Stimulated activated CD4-positive, alpha-beta T cell treated with anti-CD3 and anti-CD28 coated beads, Interleukin-1b, Interleukin-23, amount 100 ng/mL, for 24 hours (primary cell): ENCODE measurements at regions not wholly inside any gene's neighbourhood (a gene's known extent, or its start where the extent isn't known, plus 50 kb on each side); places are given as distances from the start of the nearest gene placed in this dataset.
"Not testable (repeated sequence)": the region's sequence is repeated elsewhere in the genome, so short reads cannot be mapped to it uniquely, and the experiment has no call there.

ENCODE experiments used
- DNase-seq, 4 experiments: peaks; one replicate each; pipeline ENCODE4 v3.0.0-alpha.2; 2020; ENCODE audit warnings: low read depth in 4 of 4, low spot score in 1 of 4

DNA sequence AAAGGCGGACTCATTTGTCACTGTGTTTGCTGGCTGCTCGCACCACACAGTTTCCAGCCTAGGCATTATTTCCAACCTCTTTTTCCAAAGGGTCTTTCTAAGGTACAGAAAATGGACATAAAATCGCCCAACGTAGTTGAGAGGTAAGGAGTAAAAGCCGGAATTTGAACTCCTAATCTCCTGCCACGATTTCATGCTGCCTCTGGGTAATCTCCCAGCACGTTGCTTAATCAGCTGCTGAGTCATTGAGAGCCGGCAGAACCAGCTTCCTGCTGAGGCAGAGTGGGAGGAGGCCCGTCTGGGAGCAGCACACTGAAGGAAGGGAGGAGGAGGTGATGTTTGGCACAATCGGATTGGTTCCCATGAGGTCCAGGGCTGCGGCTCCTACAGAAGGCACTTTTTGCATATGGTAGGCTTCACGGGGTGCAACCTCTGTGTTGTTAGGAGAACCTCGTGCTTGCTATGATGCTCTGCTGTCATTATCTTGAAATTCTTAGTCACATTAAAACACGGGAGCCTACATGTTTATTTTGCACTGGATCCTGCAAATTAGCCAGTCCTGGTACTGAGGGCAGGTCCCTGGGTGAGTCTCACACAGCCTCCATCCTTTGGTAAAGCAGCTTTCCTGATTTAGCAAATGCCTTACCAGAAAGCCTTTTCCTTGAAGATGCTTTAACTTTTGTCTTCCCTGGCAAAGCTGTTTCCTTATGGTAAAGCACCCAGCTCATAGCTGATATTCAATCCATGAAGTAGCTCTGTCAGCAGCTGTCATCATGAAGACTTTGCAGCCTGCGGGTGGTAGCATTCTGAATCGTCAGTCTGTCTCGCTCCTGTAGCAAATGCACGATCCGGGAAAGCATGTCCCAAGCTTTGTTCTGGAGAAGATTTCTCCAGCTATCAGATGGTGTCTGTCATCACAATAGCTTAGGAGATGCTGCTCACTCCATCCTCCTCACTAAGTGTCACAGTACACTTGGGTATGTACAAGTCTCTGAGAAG is 191.6 kb upstream of the MSX2 start:
- DNase-seq: no peak

DNA sequence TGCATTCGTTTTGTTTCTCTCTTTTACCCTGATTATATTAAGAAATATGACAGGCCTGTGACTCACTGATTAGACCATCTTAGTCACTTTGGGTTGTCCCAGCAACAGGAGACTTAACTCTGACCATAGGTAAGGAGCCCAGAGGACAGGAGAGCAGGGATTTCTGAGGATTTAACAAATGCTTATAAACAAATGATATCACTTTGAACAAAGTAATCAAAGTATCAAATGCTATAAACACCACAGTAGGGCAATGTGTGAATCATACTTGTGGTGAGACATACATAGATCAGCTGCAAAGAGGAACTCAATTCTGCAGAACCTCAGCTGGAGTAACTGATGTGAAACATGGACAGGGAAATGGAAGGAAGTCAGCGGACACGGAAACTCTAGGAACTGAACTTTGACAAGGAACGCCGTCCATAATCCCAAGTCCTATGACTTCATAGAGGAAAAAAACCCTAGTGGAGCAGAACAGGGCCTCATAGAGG is 190.6 kb upstream of the MSX2 start:
- no peak for DNase-seq

DNA sequence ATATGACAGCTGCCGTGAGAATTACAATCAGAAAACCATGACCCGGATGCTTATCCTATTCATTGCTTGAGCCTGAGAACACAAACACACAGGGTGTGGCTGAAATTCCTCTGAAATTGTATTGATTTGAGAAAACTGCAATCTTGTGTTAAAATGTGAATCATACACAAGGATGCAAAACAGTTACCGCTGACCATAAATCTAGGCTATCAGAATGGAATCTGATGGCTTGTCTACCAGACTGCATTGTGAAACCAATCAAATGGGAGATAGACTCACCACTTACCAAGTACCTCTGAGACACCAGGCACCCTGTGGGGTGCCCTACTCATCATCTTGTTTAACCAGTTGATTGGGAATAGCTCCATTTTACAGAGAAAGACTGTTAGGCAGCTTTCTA is 188.7 kb upstream of the MSX2 start:
- DNase-seq: no peak

DNA sequence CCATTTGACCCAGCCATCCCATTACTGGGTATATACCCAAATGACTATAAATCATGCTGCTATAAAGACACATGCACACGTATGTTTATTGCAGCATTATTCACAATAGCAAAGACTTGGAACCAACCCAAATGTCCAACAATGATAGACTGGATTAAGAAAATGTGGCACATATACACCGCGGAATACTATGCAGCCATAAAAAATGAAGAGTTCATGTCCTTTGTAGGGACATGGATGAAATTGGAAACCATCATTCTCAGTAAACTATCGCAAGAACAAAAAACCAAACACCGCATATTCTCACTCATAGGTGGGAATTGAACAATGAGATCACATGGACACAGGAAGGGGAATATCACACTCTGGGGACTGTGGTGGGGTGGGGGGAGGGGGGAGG is 184.6 kb upstream of the MSX2 start:
- DNase-seq: not testable (repeated sequence)

DNA sequence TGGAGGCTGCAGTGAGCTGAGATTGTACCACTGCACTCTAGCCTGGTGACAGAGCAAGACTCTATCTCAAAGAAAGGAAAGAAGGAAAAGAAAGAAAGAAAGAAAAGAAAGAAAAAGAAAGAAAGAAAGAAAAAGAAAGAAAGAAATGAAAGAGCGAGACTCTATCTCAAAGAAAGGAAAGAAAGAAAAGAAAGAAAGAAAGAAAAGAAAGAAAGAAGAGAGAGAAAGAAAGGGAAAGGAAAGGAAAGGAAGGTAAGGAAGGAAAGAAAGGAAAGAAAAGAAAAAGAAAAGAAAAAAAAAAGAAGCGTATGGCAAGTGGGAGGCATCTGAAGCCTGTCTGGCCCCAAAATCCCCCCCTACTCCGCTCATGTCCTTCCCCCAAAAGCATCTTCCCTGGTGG is 182.3 kb upstream of the MSX2 start:
- no peak for DNase-seq

DNA sequence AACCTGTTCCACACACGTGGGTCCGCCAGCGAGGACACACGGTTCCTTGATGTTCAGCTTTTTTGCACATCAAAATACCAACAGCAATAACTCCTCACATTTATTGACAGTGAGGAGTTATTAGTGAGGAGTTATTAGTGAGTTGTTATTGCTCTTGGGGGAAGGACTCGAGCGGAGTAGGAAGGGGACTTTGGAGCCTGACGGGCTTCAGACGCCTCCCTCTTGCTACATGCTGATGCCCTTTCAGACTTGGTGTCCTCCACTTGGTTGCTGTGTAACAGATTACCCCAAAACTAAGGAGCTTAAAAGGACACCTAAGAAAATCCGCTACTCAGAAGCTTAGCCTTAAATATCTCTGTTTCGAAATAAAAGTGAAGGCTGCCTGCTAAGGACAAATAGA is 181.9 kb upstream of the MSX2 start:
- no peak for DNase-seq

DNA sequence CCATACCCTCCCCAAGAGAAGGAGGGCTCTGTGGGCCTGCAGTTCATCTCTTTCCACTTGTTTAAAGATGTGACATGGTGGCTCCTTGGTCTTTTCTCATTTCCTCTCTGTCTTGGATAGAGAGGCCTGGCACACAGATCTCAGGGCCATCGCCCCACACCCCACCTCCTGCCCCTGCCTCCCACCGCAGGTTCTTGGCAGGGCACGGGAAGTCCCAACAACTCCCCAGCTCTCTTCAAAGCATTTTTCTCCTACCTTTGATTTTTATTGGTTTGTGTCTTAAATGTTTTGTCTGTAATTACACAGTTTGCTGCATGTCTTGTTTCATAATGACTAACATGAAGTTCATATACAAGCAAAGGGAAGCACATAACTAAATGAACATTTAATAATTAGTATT is 178.5 kb upstream of the MSX2 start:
- no peak for DNase-seq

DNA sequence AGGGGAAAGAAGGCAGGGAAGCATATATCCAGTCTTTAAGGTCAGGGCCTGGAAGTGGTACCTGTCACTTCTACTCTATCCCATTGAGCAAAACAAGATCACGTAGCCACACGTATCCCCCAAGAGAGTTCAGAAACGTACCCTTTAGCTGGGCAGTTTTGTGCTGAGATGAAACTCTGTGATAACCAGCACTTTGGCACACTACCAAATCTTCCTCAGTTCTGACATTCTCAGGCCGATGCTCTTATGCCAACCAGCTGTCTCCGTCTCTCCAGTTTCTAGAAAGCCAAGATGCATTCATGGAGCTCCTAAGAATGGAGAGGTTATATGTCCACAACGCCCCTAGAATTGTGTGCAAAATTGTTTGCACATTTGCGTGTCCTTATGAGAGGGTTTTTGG is 176.6 kb upstream of the MSX2 start:
- no peak for DNase-seq

DNA sequence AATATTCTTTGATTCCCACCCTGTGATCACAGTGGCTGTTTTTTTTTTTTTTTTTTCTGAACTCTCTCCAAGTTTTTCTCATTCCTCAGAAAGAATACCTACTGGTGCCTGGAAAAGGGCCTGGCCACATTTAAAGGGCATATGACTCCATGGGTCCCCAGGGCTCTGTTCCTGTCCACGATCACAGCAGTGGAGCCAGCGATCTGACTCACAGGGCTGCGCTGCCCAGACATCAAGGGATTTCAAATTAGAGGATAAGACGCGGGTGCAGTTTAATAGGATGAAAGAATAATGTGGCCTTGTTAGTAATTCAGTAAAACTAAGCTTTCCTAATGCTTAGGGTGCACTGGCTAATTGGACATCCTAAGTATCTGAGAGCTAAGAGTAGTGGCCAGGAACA is 175.1 kb upstream of the MSX2 start:
- DNase-seq: no peak

DNA sequence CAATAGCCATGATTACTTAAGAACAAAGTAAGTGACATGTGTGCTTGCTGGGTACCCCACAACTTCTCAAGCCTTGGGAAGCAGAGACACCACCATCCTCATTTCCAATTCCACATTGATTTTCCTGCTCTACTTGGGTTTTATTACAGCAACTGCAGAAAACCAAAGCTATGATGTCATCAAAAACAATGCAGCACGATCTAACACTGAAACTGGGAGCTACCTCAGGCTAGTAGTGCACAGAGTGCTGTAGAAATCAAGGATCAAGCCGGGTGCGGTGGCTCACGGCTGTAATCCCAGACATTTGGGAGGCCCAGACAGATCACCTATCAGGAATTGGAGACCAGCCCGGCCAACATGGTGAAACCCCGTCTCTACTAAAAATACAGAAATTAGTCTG is 174.4 kb upstream of the MSX2 start:
- DNase-seq: no peak

DNA sequence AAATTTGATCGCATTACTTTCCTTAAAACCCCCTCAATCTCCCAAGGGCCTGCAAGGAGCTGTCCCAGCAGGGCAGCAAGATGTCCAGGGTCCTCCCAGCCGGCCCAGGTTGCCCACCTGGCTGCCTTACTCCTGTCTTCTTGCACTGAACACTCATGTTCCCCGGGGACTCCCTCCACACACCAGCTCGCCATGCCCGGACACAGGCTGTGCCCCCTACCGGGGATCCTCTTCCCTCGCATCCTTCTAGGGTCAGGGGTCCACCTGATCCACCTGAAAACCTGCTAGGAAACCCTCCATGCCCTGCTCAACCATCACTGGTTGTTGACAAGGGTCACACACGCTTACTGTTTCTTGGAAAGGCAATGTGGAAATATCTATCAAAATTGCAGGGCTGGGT is 172.0 kb upstream of the MSX2 start:
- no peak for DNase-seq

DNA sequence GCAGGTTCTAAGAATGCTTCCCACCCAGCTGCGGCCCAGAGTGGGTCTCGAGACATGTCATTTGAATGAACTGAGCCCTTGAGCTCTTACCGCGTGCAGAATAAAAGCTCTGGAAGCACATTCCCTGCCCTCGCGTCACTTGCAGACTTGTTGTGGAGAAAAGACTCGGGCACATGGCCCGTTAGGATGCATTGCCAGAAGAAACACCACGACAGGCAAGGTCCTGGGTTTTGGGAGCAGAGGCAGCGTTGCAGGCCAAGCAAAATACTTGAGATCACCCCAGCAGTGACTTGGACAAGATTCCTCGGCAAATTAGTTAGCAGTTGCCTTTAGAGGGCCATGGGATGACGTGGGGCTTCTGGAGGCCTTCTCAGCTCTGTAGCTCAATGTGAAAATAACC is 170.8 kb upstream of the MSX2 start:
- DNase-seq: no peak

DNA sequence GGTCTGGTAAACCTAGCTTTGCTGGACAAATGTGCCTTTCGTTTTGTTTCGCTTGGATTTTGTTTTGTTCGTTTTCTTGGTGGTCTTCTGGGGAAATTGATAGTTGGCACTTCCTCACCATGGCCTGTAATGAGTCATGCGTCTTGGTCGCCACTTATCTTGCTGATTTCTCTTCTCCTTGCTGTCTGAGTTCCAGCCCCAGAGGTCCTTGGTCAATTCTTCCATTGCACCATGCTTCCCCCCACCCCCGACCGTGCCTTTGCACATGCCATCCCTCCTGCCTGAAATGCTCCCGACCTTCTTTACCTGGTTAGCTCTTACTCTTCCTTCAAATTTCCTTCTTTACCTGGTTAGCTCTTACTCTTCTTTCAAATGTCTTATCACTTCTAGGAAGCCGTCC is 168.7 kb upstream of the MSX2 start:
- no peak for DNase-seq

DNA sequence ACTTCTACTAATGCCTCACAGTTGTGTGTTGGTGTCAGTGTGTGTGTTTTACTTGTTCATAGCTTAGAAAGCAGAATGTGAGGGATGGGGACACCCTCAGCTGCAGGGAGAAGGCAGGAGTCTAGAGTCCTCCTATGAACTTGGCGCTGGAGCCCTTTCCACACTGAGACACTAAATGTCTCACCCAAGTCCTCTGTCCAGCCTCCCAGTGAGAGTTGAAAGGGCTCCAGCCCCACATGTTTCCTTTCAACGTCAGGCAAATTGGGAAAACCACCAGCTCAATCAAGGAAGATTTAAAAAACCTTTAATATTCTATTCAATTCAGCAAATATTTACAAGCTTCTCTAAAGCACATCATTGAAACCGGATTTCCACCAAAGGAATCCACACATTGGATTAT is 167.6 kb upstream of the MSX2 start:
- no peak for DNase-seq

DNA sequence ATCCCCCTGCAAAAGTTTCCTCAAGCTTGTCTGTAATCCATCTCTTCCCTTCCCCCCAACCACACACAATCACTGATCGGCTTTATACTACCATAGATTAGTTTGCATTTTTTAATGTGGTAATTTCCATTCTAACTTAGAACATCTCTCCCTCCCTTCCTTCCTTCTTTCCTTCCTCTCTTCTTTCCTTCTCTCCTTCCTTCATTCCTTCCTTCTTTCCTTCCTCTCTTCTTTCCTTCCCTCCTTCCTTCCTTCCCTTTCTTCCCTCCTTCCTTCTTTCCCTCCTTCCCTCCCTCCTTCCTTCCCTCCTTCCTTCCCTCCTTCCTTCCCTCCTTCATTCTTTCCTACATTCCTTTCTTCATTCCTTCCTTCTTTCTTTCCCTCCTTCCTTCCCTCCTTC is 166.2 kb upstream of the MSX2 start:
- no peak for DNase-seq

DNA sequence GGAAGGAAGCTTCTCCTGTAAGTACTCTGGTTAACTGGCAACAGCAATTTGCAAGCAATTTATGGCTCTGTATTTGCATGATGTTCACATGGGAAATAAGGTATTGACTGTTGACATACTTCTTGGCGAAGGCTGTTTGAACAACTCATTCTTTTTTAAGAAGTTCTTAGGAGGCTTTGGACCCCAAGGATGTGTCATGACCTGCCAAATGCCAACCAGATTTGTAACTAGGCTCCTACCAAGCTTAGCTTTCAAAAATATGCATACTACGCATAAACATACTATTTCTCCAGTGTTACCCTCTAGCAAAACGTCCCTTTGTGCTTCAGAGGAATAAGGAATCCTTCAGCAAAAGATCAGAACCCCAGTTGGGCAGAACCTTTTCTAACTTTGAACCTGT is 165.2 kb upstream of the MSX2 start:
- DNase-seq: no peak

DNA sequence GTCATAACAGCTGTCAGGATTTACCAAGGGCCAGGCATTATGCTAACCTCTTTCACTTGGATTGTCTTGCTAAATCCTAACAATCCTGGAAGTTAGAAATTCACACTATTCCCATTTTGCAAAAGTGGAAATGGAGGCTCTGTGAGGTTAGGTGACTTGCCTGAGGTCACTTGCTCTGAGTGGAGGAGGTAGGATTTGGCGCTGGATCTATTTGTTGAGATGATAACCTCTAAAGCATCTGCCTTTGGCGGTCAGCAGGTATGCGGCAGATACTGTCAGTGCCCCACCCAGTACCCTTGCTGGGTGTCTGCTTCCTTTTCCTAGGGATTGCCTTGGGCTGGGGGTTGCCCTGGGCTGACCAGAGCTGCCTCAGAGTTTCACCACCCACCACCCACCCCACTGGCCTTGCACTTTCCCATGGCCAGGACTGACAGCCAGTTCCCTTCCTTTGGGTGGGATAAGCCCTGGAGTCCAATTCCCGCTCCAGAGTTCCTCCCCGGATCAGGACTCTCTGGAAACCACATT is 164.8 kb upstream of the MSX2 start:
- no peak for DNase-seq

DNA sequence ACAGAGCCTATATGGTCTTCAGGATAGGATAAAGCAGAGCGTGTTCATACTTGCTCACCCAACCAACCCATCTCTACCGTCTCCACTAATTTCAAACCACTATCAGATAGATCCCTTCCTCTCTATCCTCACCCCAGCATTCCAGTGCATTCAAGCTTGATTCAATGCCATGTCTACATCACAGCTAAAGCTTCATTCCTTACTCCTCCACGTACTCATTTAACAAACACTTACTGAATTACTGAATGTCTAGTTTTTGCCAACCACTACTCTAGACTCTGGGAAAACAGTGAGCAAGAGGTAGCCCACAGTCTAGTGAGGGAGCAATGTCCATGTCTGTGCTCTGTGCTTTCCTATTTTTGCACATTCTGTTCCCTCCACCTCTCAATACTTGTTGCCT is 163.5 kb upstream of the MSX2 start:
- no peak for DNase-seq

DNA sequence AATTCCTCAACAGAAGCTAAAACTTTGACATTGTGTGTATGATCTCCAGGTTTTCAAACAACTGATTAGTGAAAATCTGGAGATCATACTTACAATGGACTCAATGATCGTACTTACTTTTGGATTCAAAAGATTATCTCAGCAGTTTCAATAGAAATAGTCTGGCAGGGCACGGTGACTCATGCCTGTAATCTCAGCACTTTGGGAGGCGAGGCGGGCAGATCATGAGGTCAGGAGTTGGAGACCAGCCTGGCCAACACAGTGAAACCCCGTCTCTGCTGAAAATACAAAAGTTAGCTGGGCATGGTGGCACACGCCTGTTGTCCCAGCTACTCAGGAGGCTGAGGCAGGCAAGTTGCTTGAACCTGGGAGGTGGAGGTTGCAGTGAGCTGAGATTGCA is 161.3 kb upstream of the MSX2 start:
- not testable (repeated sequence) for DNase-seq

DNA sequence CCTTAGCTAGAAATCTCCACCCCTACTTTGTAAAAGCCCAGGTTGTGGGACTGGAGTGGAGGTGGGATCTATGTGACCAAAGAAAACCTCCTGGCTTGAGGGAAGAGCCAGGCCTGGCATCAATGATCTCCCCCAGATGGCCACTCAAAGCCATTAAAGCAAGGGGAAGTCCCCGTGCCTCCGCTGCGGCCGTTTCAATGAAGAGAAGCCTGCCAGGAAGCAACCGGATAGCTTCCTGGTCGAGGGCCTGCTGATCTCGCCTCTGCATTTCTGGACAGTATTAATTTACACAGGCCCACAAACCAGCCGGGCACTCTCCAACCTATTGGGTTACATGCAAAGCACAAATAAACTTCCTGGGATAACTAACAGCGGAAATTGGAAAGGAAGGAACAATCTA is 160.5 kb upstream of the MSX2 start:
- DNase-seq: no peak

DNA sequence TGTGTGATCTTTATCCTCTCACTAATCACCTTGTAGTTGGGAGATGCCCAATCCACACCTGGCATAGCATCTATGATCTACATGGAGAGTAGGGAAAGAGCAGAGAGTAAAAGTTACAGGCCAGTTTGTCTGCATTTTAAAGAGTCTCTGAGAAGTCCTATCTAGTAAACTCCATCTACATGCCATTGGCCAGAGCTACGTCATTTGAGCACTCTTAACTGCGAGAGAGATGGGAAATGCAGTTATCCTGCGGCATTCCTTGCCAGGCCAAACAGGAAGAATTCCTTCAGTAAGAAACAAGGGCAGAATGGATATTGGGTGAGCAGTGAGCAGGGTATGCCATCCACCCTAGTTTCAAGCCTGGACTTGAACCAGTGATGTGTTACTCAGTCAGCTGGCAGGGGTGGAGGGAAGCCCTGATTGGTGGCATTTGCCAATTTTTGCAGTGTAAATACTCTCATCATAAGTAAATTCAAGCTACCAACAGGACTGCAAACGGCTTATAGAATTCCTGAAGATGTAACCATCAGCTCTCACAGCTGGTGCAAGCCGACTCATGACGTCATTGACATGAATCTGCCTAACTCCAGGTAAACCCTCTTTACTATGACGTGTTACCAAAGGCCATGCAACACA is 156.8 kb upstream of the MSX2 start:
- DNase-seq: no peak

DNA sequence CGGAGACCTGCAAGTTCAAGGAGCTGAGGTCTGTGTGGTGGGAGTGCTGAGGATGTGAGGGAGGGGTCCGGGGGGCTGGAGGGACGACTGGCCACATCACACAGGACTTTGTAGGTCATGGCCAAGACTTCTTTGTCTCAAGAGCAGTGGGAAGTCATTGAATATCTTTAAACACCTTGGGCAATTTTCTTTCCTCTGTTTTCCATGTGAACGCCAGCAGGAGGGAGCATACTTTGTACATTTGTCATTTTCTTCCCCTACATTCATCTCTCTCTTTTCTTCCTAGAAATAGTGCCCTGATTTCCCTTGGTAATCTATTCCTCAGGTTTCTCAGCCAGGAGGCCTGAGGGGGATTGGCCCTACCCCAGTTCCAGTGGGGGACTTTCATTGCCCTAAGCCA is 153.7 kb upstream of the MSX2 start:
- no peak for DNase-seq
